PFSK-1 (cell line): ENCODE measurements at regions not wholly inside any gene's neighbourhood (a gene's known extent, or its start where the extent isn't known, plus 50 kb on each side); places are given as distances from the start of the nearest gene placed in this dataset.

Source experiments
- FOXP2 ChIP-seq: optimal IDR thresholded peaks from 2 replicates; pipeline ENCODE3; 2011; ENCODE audit warnings: borderline replicate concordance, control low read depth, inconsistent platforms; ENCODE audit not compliant: insufficient read depth; ENCODE audit errors: extremely low read length, extremely low read depth
- POLR2AphosphoS5 ChIP-seq: IDR thresholded peaks from 2 replicates; pipeline ENCODE4 v1.6.1; 2012; ENCODE audit warnings: low read depth, mild to moderate bottlenecking, control low read depth, low read length, moderate library complexity
- REST ChIP-seq, 2 experiments: IDR thresholded peaks; 2 replicates each; pipeline versions ENCODE4 v1.6.1 to v1.8.0; 2011 to 2012; ENCODE audit warnings: low read depth in 2 of 2, low read length in 2 of 2, control low read depth in 1 of 2, inconsistent platforms in 1 of 2, mild to moderate bottlenecking in 1 of 2, moderate library complexity in 1 of 2; ENCODE audit not compliant: insufficient read depth in 1 of 2
- SIN3A ChIP-seq: IDR thresholded peaks from 2 replicates; pipeline ENCODE4 v1.6.1; 2012; ENCODE audit warnings: mild to moderate bottlenecking, low read length, moderate library complexity, borderline replicate concordance; ENCODE audit not compliant: insufficient read depth
- TAF1 ChIP-seq: IDR thresholded peaks from 2 replicates; pipeline ENCODE4 v1.6.1; 2012; ENCODE audit warnings: low read length, control low read depth, borderline replicate concordance; ENCODE audit not compliant: insufficient read depth

- TF ChIP-seq SIN3A (no peak), REST (IDR thresholded peaks at IDR 0.05; ENCODE audit: insufficient read depth in 1 of 2, low read depth in 2 of 2, low read length in 2 of 2) (peak; percentile 93 to 97), FOXP2 (no peak), TAF1 (no peak), POLR2AphosphoS5 (no peak)
Observed at GRCh38 chr10:18822156-18822555, 162.9 kb downstream of the ARL5B start.

DNA sequence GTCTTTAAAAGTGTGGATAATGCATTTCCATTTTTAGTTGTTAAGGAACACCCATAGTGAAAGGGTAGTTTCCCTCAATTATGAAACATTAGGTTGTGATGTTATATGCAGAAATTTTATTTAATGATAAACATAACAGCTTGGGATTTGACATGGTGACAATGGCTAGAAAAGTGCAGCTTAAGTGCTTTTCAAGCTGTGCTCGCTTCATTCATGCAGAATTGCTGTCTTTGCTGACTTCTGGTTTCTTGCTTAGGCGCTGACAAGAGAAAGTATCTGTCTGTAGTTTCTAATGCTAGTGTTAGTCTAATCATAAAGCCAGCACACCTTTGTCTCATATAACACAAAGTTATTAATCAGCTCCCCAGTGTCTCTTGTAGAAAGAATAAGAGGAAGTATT is 170.0 kb downstream of the ARL5B start:
- TF ChIP-seq POLR2AphosphoS5 (no peak), REST (IDR thresholded peaks at IDR 0.05; ENCODE audit: insufficient read depth in 1 of 2, low read depth in 2 of 2, low read length in 2 of 2) (no peak), FOXP2 (no peak), SIN3A (no peak), TAF1 (no peak)

- TF ChIP-seq TAF1, result no peak
- no peak for TF ChIP-seq SIN3A
- no peak for TF ChIP-seq POLR2AphosphoS5
- TF ChIP-seq FOXP2, result no peak
- TF ChIP-seq REST (IDR thresholded peaks at IDR 0.05; ENCODE audit: insufficient read depth in 1 of 2, low read depth in 2 of 2, low read length in 2 of 2), result no peak
Observed at GRCh38 chr10:18830277-18830676, 171.0 kb downstream of the ARL5B start.

- TF ChIP-seq REST (IDR thresholded peaks at IDR 0.05; ENCODE audit: insufficient read depth in 1 of 2, low read depth in 2 of 2, low read length in 2 of 2), result no peak
- no peak for TF ChIP-seq FOXP2
- TF ChIP-seq TAF1, result no peak
- TF ChIP-seq POLR2AphosphoS5, result no peak
- no peak for TF ChIP-seq SIN3A
Observed at GRCh38 chr10:18859659-18860058, 188.9 kb upstream of the MALRD1 start.

DNA sequence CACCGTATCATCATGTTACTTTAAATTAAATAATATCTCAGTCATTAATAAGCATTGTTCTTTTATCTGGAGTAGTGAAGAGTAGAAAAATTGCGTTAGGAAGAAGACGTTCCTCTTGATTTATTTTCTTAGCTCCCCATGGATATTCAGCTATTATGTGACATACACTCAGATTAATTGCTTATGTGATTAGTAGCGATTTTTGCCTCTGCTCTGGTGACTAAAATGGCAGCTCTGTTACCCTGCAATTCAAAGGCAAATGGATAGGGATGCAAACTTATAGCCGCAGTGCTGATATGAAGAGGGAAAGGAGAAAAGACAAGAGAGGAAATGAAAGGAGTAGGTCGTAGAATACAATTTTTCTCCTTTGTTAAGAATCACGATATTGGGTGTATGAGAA is 188.4 kb upstream of the MALRD1 start:
- TF ChIP-seq POLR2AphosphoS5 (no peak), REST (IDR thresholded peaks at IDR 0.05; ENCODE audit: insufficient read depth in 1 of 2, low read depth in 2 of 2, low read length in 2 of 2) (no peak), FOXP2 (no peak), TAF1 (no peak), SIN3A (no peak)
